H1 (cell line): ENCODE measurements at regions not wholly inside any gene's neighbourhood (a gene's known extent, or its start where the extent isn't known, plus 50 kb on each side); places are given as distances from the start of the nearest gene placed in this dataset.

Source experiments
- CTCF ChIA-PET: fragments of 300-600 bp; sonication (Branson Sonifier 250); formaldehyde crosslinking; loops from one replicate; lab custom pipeline; 2021; ENCODE audit not compliant: partially characterized antibody; lab: Charles Lee
- POLR2A ChIA-PET: fragments of 300-600 bp; sonication (Branson Sonifier 250); formaldehyde crosslinking; loops from one replicate; lab custom pipeline; 2021; ENCODE audit warnings: inconsistent platforms; ENCODE audit not compliant: partially characterized antibody; lab: Charles Lee
- DNase-seq, 2 experiments: peaks; one replicate each; pipeline versions ENCODE4 v3.0.0 to v3.0.0-alpha.2; 2010 to 2022; ENCODE audit warnings: low spot score in 2 of 2, low read depth in 1 of 2, mixed read lengths in 1 of 2
- FAIRE-seq: peaks from 2 replicates; lab custom pipeline; 2011; peaks lifted over from hg19 to GRCh38; lab: Jason Lieb, UNC
- H2AFZ ChIP-seq: 2 replicates; pipeline ENCODE4 v1.8.1; 2012; ENCODE audit warnings: low read length, inconsistent platforms
- H2AK5ac ChIP-seq: 2 replicates; pipeline ENCODE4 v1.6.1; 2013; ENCODE audit warnings: low read depth, low read length
- H2BK120ac ChIP-seq: replicated peaks from 2 replicates; pipeline ENCODE3; 2013; ENCODE audit warnings: low read depth, low read length, inconsistent platforms
- H2BK12ac ChIP-seq: 2 replicates; pipeline ENCODE4 v1.6.1; 2013; ENCODE audit warnings: low read depth, low read length
- H2BK15ac ChIP-seq: 2 replicates; pipeline ENCODE4 v1.6.1; 2013; ENCODE audit warnings: low read length
- H2BK20ac ChIP-seq: 2 replicates; pipeline ENCODE4 v1.6.1; 2013; ENCODE audit warnings: low read length
- H2BK5ac ChIP-seq: 2 replicates; pipeline ENCODE4 v1.6.1; 2013; ENCODE audit warnings: low read depth, low read length
- H3K14ac ChIP-seq: 2 replicates; pipeline ENCODE4 v1.6.1; 2013; ENCODE audit warnings: inconsistent platforms; ENCODE audit not compliant: insufficient read length
- H3K18ac ChIP-seq: 2 replicates; pipeline ENCODE4 v1.6.1; 2013; ENCODE audit warnings: low read length; ENCODE audit errors: extremely low read depth
- H3K23ac ChIP-seq: 2 replicates; pipeline ENCODE4 v1.6.1; 2013; ENCODE audit warnings: inconsistent platforms; ENCODE audit not compliant: insufficient read length
- H3K23me2 ChIP-seq: 2 replicates; pipeline ENCODE4 v1.6.1; 2013; ENCODE audit warnings: low read depth, low read length
- H3K27ac ChIP-seq: 2 replicates; pipeline ENCODE4 v1.6.1; 2011; ENCODE audit warnings: low read depth, low read length, inconsistent platforms
- H3K27me3 ChIP-seq, 4 experiments: replicated peaks in 1 of 4; 1 replicate in 1 of 4; 2 replicates in 3 of 4; pipeline versions ENCODE4 v1.6.1 to v1.8.1; 2011 to 2013; ENCODE audit warnings: low read length in 3 of 4, mild to moderate bottlenecking in 3 of 4, inconsistent platforms in 2 of 4, mixed read lengths in 2 of 4, moderate library complexity in 1 of 4; ENCODE audit not compliant: control insufficient read depth in 3 of 4, insufficient read depth in 3 of 4; ENCODE audit errors: extremely low read depth in 1 of 4
- H3K36me3 ChIP-seq, 4 experiments: 2 replicates each; pipeline versions ENCODE4 v1.6.1 to v1.8.1; 2011 to 2013; ENCODE audit warnings: mild to moderate bottlenecking in 4 of 4, low read length in 3 of 4, moderate library complexity in 2 of 4, control low read depth in 1 of 4, inconsistent platforms in 1 of 4; ENCODE audit not compliant: insufficient read depth in 4 of 4, control insufficient read depth in 2 of 4
- H3K4ac ChIP-seq: replicated peaks from 2 replicates; pipeline ENCODE3; 2013; ENCODE audit warnings: low read length, low read depth, mixed read lengths, inconsistent platforms; ENCODE audit not compliant: insufficient read length
- H3K4me1 ChIP-seq, 4 experiments: replicated peaks in 1 of 4; 1 replicate in 1 of 4; 2 replicates in 3 of 4; pipeline versions ENCODE4 v1.6.1 to v1.8.1; 2011 to 2013; ENCODE audit warnings: low read length in 3 of 4, inconsistent platforms in 2 of 4, mixed read lengths in 1 of 4; ENCODE audit not compliant: insufficient read depth in 4 of 4, control insufficient read depth in 3 of 4
- H3K4me2 ChIP-seq, 2 experiments: 2 replicates each; pipeline versions ENCODE4 v1.6.1 to v1.8.1; 2011 to 2013; ENCODE audit warnings: low read depth in 2 of 2, low read length in 2 of 2, control low read depth in 1 of 2, inconsistent platforms in 1 of 2, mild to moderate bottlenecking in 1 of 2; ENCODE audit not compliant: insufficient read depth in 1 of 2
- H3K4me3 ChIP-seq, 4 experiments: fragments of 200-600, 300-600 bp in 1 of 4; sonication (generic), shearing (Covaris generic), sonication (Bioruptor Twin) in 1 of 4; 2 replicates each; pipeline versions ENCODE4 v1.5.1 to v1.8.1; 2011 to 2016; ENCODE audit warnings: low read length in 4 of 4, low read depth in 3 of 4, control low read depth in 2 of 4, inconsistent platforms in 2 of 4, mild to moderate bottlenecking in 2 of 4, mixed read lengths in 1 of 4, moderate library complexity in 1 of 4; ENCODE audit not compliant: insufficient read depth in 2 of 4; ENCODE audit errors: extremely low read depth in 1 of 4
- H3K56ac ChIP-seq: replicated peaks from 2 replicates; pipeline ENCODE3; 2013; ENCODE audit warnings: low read depth, mild to moderate bottlenecking, mixed read lengths, low read length, inconsistent platforms; ENCODE audit not compliant: insufficient read length
- H3K79me1 ChIP-seq: 2 replicates; pipeline ENCODE4 v1.6.1; 2013; ENCODE audit warnings: low read depth, low read length, control low read depth
- H3K79me2 ChIP-seq, 2 experiments: 2 replicates each; pipeline versions ENCODE4 v1.6.1 to v1.8.1; 2012 to 2013; ENCODE audit warnings: low read length in 2 of 2, mild to moderate bottlenecking in 2 of 2, inconsistent platforms in 1 of 2; ENCODE audit not compliant: insufficient read depth in 2 of 2, control insufficient read depth in 1 of 2
- H3K9ac ChIP-seq, 4 experiments: replicated peaks in 1 of 4; 1 replicate in 1 of 4; 2 replicates in 3 of 4; pipeline versions ENCODE4 v1.6.1 to v1.8.1; 2011 to 2013; ENCODE audit warnings: low read depth in 3 of 4, low read length in 3 of 4, control low read depth in 2 of 4, mild to moderate bottlenecking in 2 of 4, moderate library complexity in 2 of 4, inconsistent platforms in 1 of 4; ENCODE audit errors: extremely low read depth in 1 of 4
- H3K9me3 ChIP-seq, 2 experiments: 2 replicates each; pipeline versions ENCODE4 v1.6.1 to v1.8.1; 2012 to 2013; ENCODE audit warnings: mild to moderate bottlenecking in 2 of 2, moderate library complexity in 2 of 2, control low read depth in 1 of 2, inconsistent platforms in 1 of 2, low read depth in 1 of 2, low read length in 1 of 2, mixed read lengths in 1 of 2; ENCODE audit not compliant: insufficient read depth in 2 of 2
- H4K20me1 ChIP-seq, 2 experiments: replicated peaks in 1 of 2; 2 replicates each; pipeline versions ENCODE3 to v1.8.1; 2011 to 2013; ENCODE audit warnings: inconsistent platforms in 2 of 2, low read length in 2 of 2, mild to moderate bottlenecking in 1 of 2; ENCODE audit not compliant: insufficient read depth in 2 of 2, control insufficient read depth in 1 of 2
- H4K5ac ChIP-seq: 2 replicates; pipeline ENCODE4 v1.6.1; 2013; ENCODE audit warnings: low read length, low read depth, mixed read lengths, inconsistent platforms; ENCODE audit not compliant: insufficient read length
- H4K8ac ChIP-seq: 2 replicates; pipeline ENCODE4 v1.8.0; 2013; ENCODE audit warnings: mild to moderate bottlenecking, moderate library complexity, low read length, inconsistent platforms; ENCODE audit not compliant: insufficient read depth; ENCODE audit errors: extremely low read depth
- H4K91ac ChIP-seq: replicated peaks from 2 replicates; pipeline ENCODE3; 2013; ENCODE audit warnings: low read length, mixed read lengths, inconsistent platforms; ENCODE audit not compliant: insufficient read length
- ATF3 ChIP-seq: IDR thresholded peaks from 2 replicates; pipeline ENCODE4 v1.6.1; 2011; ENCODE audit warnings: low read depth, mild to moderate bottlenecking, low read length; ENCODE audit not compliant: insufficient read depth
- GTF2F1 ChIP-seq: IDR thresholded peaks from 2 replicates; pipeline ENCODE4 v1.6.1; 2012; ENCODE audit warnings: low read depth, low read length, improper control_type of control experiment, borderline replicate concordance
- HDAC2 ChIP-seq, 2 experiments: fragments of 300-600 bp in 1 of 2; sonication (generic) in 1 of 2; IDR thresholded peaks; 2 replicates each; pipeline ENCODE4 v1.6.1; 2011 to 2012; ENCODE audit warnings: low read depth in 2 of 2, low read length in 2 of 2, mild to moderate bottlenecking in 2 of 2, moderate library complexity in 2 of 2, borderline replicate concordance in 1 of 2, inconsistent platforms in 1 of 2
- SIRT6 ChIP-seq: IDR thresholded peaks from one replicate; pipeline ENCODE4 v1.7.1; 2012; ENCODE audit warnings: low read length, inconsistent platforms
- TEAD4 ChIP-seq: IDR thresholded peaks from 2 replicates; pipeline ENCODE4 v1.6.1; 2012; ENCODE audit warnings: low read depth, low read length, inconsistent platforms, mixed read lengths
- WGBS, 2 experiments: shearing (Covaris generic) in 1 of 2; methylation state at CpG; one replicate each; pipeline versions ENCODE4 v1.1.6 to v1.1.7; 2013 to 2015; ENCODE audit warnings: low lambda C conversion rate in 2 of 2, mixed read lengths in 2 of 2, inconsistent platforms in 1 of 2, low coverage in 1 of 2, missing lambda C conversion rate in 1 of 2; ENCODE audit not compliant: insufficient replicate concordance in 2 of 2, insufficient coverage in 1 of 2, insufficient read length in 1 of 2; ENCODE audit errors: extremely low coverage in 1 of 2, missing lambda C conversion rate in 1 of 2; 5-methylcytosine and 5-hydroxymethylcytosine counted together

- no peak overlapping the region for H3K4me3 ChIP-seq
- H4K20me1 ChIP-seq = no peaks in the 10 kb centered on the region
- no peak overlapping the region for H4K5ac ChIP-seq
- no peak overlapping the region for H3K56ac ChIP-seq
- no peaks in the 10 kb centered on the region for H3K36me3 ChIP-seq
- POLR2A ChIA-PET = interaction anchor here (0.5 kb wide), 1 partner anchor 357 kb away, joined by 5 read pairs; no protein-coding TSS in a partner anchor
- H4K91ac ChIP-seq = no peak overlapping the region
- H3K79me2 ChIP-seq = no peaks in the 10 kb centered on the region
- no peak overlapping the region for H2BK5ac ChIP-seq
- H3K18ac ChIP-seq = no peak overlapping the region
- no peak overlapping the region for H3K4ac ChIP-seq
- no peak for TF ChIP-seq ATF3
- TF ChIP-seq TEAD4 = no peak
- TF ChIP-seq SIRT6 = no peak
- TF ChIP-seq HDAC2 (IDR thresholded peaks at IDR 0.05; ENCODE audit: borderline replicate concordance in 1 of 2, low read depth in 2 of 2, low read length in 2 of 2) = no peak
- no peak for TF ChIP-seq GTF2F1
- H2BK20ac ChIP-seq = no peak overlapping the region
- no peak overlapping the region for H3K4me2 ChIP-seq
- WGBS, 2 experiments = 84% methylated on average over 7 of the region's 7 CpGs; no CpG with 5 or more reads in 1 of the 2 experiments
- H3K79me1 ChIP-seq = no peaks in the 10 kb centered on the region
- 0 out of 2 replicates have a peak overlapping the region, but pooled peaks have one; percentile 27 for H2AFZ ChIP-seq
- H2BK120ac ChIP-seq = no peak overlapping the region
- H2AK5ac ChIP-seq = no peak overlapping the region
- FAIRE-seq = no peak
- no peaks in the 10 kb centered on the region for H3K27me3 ChIP-seq
- no peak for DNase-seq
- CTCF ChIA-PET = interaction anchor here (1.2 to 1.7 kb wide), 4 partner anchors 19 to 95 kb away, joined by 4 to 7 read pairs (median 4); no protein-coding TSS in a partner anchor
- H3K4me1 ChIP-seq = no peaks in the 10 kb centered on the region
- no peak overlapping the region for H4K8ac ChIP-seq
- H3K14ac ChIP-seq = no peak overlapping the region
- H2BK15ac ChIP-seq = no peak overlapping the region
- no peak overlapping the region for H3K23ac ChIP-seq
- H3K9me3 ChIP-seq = no peaks in the 10 kb centered on the region
- H3K9ac ChIP-seq = no peak overlapping the region
- no peak overlapping the region for H2BK12ac ChIP-seq
- H3K23me2 ChIP-seq = no peaks in the 10 kb centered on the region
- H3K27ac ChIP-seq = no peak overlapping the region
Observed at GRCh38 chr3:186444974-186445373, 82.9 kb upstream of the DGKG start.
